DOHH2 (cell line): ENCODE measurements at regions not wholly inside any gene's neighbourhood (a gene's known extent, or its start where the extent isn't known, plus 50 kb on each side); places are given as distances from the start of the nearest gene placed in this dataset.
"Not testable (repeated sequence)": the region's sequence is repeated elsewhere in the genome, so short reads cannot be mapped to it uniquely, and the experiment has no call there.

Experiments used
- CTCF ChIP-seq: fragments of 200-600 bp; sonication (generic); IDR thresholded peaks from one replicate; pipeline ENCODE4 v1.5.1; 2014; ENCODE audit warnings: antibody characterized with exemption, mild to moderate bottlenecking, low read depth, low read length; ENCODE audit not compliant: poor library complexity, severe bottlenecking
- EZH2phosphoT487 ChIP-seq: fragments of 200-600 bp; sonication (generic); IDR thresholded peaks from 2 replicates; pipeline ENCODE4 v1.6.1; 2017; ENCODE audit warnings: borderline replicate concordance, mild to moderate bottlenecking, antibody characterized with exemption, low read length, moderate library complexity, mixed read lengths

DNA sequence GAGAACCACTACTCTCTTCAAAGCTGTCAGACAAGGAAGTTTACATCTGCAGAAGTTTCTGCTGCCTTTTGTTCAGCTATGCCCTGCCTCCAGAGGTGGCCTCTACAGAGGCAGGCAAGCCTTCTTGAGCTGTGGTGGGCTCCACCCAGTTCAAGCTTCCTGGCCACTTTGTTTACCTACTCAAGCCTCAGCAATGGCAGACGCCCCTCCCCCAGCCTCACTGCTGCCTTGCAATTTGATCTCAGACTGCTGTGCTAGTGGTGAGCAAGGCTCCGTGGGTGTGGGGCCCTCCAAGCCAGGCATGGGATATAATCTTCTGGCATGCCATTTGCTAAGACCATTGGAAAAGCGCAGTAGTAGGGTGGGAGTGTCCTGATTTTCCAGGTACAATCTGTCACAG, 144.0 kb downstream of the CCNG2 start:
- TF ChIP-seq CTCF, EZH2phosphoT487: not testable (repeated sequence)
